Activated CD4-positive, alpha-beta T cell treated with anti-CD3 and anti-CD28 coated beads, Interleukin-2, Interleukin-4, amounts not matched to agents 100 ng/mL and 50 ng/mL, durations not matched to agents 16 hours and 8 hours (primary cell): ENCODE measurements at regions not wholly inside any gene's neighbourhood (a gene's known extent, or its start where the extent isn't known, plus 50 kb on each side); places are given as distances from the start of the nearest gene placed in this dataset.

Source experiments
- DNase-seq: peaks from one replicate; pipeline ENCODE4 v3.0.0-alpha.2; 2020; ENCODE audit warnings: low spot score

GRCh38 chr10:78905015-78905956 is 163.5 kb upstream of the ZMIZ1 start:
- no peak for DNase-seq

DNA sequence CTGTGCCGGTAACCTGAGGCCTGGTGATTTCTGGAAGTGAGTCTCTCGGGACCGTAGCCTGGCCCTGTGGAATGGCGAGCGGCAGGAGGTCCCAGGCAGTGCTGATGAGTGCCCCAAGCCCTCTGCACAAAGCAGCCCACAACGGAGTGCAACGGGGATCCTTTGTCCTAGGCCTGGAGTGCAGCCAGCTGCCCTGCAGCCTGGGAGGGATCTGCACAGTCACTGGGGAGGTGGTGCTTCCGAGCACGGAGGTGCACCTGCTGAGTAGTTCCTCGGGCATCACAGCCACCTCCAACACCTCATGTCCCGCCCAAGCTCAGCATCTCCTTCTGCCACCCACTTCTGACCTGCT is 162.8 kb upstream of the ZMIZ1 start:
- DNase-seq: no peak

GRCh38 chr10:78906734-78907390 is 161.9 kb upstream of the ZMIZ1 start:
- no peak for DNase-seq

DNA sequence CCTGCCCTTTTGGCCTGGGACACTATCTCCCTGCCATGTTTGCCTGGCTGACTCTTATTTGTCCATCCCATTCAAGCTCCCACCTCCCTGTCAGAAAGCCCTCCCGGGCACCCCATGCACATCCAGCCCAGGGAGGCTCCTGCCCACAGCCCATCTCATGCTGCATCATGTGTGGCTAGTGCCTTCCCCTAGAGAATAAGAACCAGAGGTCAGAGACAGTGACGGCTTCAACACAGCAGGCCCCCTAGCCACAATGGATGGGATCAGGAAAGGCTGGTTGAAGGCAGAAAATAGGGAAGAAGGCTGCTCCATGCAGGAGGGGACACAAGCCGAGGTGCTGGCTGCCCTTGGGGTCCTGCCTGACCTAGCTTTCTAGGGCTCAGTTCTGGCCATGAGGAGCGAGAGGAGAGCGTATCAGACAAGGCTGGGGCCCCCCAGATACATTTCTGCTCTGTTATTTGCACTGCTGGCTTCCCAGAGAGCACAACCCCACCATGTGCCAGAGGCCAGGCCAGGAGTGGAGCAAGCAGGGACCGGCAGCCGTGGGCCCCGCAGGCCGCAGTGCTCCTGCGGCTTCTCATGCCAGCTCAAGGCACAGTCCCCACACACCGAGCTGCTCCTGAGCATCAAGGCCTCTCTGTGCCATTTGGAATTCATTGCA is 161.1 kb upstream of the ZMIZ1 start:
- DNase-seq: no peak

DNA sequence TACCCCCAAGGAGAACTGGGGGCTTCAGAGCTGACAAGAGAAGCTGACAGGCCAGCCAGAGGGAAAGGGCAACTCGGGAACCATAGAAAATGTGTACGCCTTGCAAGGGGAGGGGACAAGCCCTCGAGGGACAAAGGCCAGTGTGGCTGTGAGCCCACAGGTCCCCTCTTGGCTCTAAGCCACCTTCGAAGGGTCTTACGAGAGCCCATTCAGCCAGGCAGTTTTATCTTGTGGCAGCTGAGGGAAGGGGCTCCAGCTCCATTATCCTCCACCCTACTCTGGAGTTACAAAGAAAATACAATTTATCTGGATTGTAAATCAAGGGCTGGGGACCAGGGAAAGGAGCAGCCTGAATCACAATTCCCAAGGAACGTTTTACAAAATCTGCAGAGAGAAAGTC is 159.5 kb upstream of the ZMIZ1 start:
- no peak for DNase-seq

GRCh38 chr10:78910021-78910420 is 158.7 kb upstream of the ZMIZ1 start:
- no peak for DNase-seq

GRCh38 chr10:78910476-78910875 is 158.3 kb upstream of the ZMIZ1 start:
- no peak for DNase-seq

- no peak for DNase-seq
Measured at GRCh38 chr10:78910886-78911285, 157.9 kb upstream of the ZMIZ1 start.

DNA sequence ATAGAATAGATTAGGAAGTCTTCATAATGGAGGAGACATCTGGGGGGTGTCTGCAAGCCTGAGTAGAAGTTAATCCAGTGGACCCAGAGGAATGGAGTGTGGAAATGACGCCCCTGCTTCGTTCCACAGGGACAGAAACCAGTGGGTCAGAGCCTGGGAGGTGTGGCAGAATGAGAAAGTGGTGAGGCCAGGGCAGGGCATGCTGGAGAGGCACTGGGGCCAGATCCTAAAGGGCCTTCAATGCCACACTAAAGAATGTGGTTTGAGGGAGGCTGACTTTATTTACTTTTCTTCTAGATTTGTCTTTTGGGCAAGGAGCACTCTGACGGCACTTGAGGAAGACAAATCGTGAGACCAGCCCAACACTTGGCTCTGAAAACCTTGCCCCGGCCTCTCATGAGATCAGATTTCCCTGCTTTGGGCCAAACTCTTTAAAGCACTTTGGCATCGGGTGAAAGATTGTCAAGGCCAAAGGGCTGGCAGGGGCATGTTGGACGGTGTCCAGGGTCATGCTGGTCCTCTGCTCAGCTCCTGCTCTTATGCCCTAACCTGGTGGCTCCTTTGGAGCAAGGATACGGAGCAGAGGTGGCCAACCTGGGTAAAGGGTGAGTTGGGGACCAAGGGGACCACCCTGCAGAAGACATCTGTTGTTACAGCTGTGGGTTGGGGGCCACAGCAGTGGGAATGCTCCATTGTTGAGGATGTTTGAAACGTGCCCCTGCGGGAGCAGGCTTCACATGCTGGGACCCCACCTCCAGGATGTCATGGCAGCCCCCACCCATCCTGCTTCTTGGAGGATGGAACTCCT is 157.0 kb upstream of the ZMIZ1 start:
- DNase-seq: no peak

DNA sequence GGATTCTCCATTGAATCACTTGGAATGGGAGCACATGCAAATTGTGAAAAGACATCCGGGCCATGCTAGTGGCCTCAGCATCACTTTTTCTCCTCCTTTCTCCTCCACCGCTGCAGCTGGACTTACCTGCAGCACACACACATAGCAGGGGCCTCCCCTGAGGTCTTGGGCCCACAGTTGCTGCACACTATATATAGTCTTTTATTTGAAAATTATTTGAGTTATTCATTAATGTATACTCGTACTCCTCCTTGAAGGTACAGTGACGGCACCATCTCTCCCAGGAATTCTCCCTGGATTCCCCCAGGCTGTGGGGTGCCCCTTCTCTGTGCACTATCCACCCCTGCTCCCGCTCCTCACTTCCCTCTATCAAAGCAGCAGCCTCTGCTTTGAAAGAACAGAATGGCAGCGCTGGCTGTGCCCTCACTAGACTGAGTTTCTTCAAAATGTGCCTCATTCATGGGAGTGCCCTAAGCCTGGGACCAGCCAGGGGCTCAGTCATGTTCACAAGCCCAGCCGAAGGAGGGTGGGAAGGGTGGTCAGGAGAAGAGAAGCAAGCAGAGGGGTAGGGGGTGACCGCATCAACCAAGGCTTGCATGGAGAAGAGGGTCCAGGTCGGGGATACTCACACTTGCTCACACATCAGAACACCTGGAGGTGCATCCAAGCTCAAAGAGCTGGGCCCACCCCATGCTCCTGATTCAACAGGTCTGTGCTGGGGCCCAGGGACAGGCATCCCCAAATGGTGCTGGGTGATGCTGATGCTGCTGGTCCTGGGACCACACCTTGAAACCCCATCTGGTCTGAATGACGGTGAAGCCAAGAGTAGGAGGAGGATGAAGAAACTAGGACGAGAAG is 156.2 kb upstream of the ZMIZ1 start:
- DNase-seq: no peak

- no peak for DNase-seq
Measured at GRCh38 chr10:78913219-78914059, 155.3 kb upstream of the ZMIZ1 start.

GRCh38 chr10:78914060-78914378 is 154.7 kb upstream of the ZMIZ1 start:
- no peak for DNase-seq

DNA sequence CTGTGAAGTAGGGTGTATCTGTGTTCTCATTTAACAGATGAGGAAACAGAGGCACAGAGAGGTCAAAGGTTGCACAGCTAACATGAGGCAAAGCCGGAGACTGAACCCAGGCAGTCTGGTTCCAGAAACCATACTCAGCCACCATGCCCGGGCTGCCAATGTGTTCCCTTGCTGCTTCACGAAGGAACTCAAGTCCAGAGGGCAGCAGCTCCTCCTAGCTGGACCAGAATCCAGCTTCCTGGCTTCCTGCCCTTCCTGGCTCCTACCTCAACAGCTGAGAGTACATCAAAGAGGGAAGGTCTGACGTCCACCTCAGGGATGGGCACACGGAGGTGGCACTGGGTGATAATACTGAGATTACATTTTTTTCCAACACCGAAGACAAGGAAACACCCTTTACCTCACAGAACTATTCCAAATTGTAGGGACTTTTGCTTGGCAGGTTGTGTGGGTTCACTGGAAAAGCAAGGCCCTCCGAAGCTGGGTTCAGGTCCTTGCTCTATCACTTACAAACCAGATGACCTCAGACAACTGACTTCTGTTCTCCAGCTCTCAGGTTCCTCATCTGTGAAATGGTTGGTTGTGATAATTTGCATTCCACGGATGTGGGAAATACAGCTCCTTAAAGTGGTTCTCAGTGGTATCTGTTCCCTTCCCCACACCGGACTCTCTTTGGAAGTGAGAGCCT is 154.1 kb upstream of the ZMIZ1 start:
- no peak for DNase-seq

- DNase-seq: no peak
Measured at GRCh38 chr10:78915190-78915518, 153.6 kb upstream of the ZMIZ1 start.

DNA sequence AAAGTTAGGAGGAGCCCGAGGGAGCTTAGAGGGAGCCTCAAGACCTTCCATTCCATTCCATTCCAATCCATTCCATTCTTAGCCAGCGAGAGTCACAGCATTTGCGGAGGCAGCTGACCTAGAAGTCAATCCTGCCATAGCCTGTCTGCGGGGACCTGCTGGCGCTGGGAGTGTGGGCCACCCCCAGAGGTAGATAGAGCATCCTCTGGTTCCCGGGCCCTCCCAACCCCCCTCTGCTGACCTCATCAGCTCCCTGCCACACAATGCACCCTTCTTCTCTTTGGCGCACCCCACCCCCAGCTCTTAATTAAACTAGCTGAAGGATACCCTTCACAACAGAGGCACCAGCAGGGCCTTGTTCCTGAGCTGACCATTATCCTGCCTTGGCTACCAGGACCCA is 152.5 kb upstream of the ZMIZ1 start:
- no peak for DNase-seq

GRCh38 chr10:78919181-78919966 is 149.4 kb upstream of the ZMIZ1 start:
- no peak for DNase-seq

GRCh38 chr10:78920011-78920410 is 148.8 kb upstream of the ZMIZ1 start:
- no peak for DNase-seq

DNA sequence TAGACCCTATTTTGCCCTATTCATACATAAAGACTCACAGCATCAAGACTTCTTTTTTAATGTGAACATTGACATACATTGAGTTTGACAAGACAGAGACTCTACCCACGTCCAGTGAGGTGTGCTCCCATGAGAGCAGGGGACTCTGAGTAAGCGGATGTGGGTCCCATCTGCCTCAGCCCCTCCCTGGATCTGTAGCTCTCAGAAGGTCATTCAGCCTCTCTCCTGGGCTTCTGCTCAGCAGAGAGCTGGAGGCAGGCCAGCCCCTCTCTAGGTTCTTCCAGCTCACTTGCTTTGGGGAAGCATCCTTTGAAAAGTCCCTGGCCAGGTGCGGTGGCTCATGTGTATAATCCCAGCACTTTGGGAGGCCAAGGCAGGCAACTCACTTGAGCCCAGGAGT is 146.9 kb upstream of the ZMIZ1 start:
- no peak for DNase-seq

- no peak for DNase-seq
Measured at GRCh38 chr10:78923647-78924318, 145.0 kb upstream of the ZMIZ1 start.
